HL-60 (cell line): ENCODE measurements at regions not wholly inside any gene's neighbourhood (a gene's known extent, or its start where the extent isn't known, plus 50 kb on each side); places are given as distances from the start of the nearest gene placed in this dataset.

Experiments used
- DNase-seq, 2 experiments: peaks; one replicate each; pipeline ENCODE4 v3.0.0-alpha.2; 2010 to 2020; ENCODE audit warnings: low read depth in 1 of 2, low spot score in 1 of 2
- H3K27ac ChIP-seq: fragments of 250-450 bp; sonication (Bioruptor Pico); replicated peaks from 2 replicates; pipeline ENCODE4 v1.5.1; 2020; ENCODE audit warnings: mild to moderate bottlenecking, moderate library complexity
- H3K27me3 ChIP-seq: fragments of 250-450 bp; sonication (Bioruptor Pico); 2 replicates; pipeline ENCODE4 v1.5.1; 2021; ENCODE audit warnings: mild to moderate bottlenecking, moderate library complexity; ENCODE audit not compliant: insufficient read depth, poor library complexity, severe bottlenecking
- H3K4me3 ChIP-seq: replicated peaks from 2 replicates; pipeline ENCODE4 v1.5.1; 2011; ENCODE audit warnings: mild to moderate bottlenecking, control low read depth, low read length; ENCODE audit not compliant: insufficient read depth
- CTCF ChIP-seq: IDR thresholded peaks from one replicate; pipeline ENCODE4 v1.5.1; 2011; ENCODE audit warnings: low read length, control low read depth, inconsistent platforms; ENCODE audit not compliant: insufficient read depth
- GABPA ChIP-seq: IDR thresholded peaks from 2 replicates; pipeline ENCODE4 v1.6.1; 2012; ENCODE audit warnings: low read depth
- POLR2AphosphoS5 ChIP-seq: IDR thresholded peaks from 2 replicates; pipeline ENCODE4 v1.6.1; 2012; ENCODE audit warnings: low read depth
- SPI1 ChIP-seq: IDR thresholded peaks from 2 replicates; pipeline ENCODE4 v1.6.1; 2012; ENCODE audit warnings: low read depth, mild to moderate bottlenecking, borderline replicate concordance
- TF ChIP-seq, protein P1 (sequence below): IDR thresholded peaks from 2 replicates; pipeline ENCODE4 v1.6.1; 2012; ENCODE audit warnings: low read depth; ENCODE audit not compliant: insufficient replicate concordance

GRCh38 chr9:23555851-23556250 lies 270.2 kb downstream of the ELAVL2 start:
- no peak for TF ChIP-seq POLR2AphosphoS5
- no peak overlapping the region for H3K27ac ChIP-seq
- DNase-seq = no peak
- no peaks in the 10 kb centered on the region for H3K27me3 ChIP-seq
- no peak overlapping the region for H3K4me3 ChIP-seq

GRCh38 chr9:23556459-23556858 lies 269.6 kb downstream of the ELAVL2 start:
- Histone ChIP-seq H3K4me3 (no peak overlapping the region), H3K27ac (no peak overlapping the region), H3K27me3 (no peaks in the 10 kb centered on the region)
- TF ChIP-seq SPI1 (no peak), POLR2AphosphoS5 (no peak), GABPA (no peak), CTCF (no peak)
- TF ChIP-seq, protein P1, sequence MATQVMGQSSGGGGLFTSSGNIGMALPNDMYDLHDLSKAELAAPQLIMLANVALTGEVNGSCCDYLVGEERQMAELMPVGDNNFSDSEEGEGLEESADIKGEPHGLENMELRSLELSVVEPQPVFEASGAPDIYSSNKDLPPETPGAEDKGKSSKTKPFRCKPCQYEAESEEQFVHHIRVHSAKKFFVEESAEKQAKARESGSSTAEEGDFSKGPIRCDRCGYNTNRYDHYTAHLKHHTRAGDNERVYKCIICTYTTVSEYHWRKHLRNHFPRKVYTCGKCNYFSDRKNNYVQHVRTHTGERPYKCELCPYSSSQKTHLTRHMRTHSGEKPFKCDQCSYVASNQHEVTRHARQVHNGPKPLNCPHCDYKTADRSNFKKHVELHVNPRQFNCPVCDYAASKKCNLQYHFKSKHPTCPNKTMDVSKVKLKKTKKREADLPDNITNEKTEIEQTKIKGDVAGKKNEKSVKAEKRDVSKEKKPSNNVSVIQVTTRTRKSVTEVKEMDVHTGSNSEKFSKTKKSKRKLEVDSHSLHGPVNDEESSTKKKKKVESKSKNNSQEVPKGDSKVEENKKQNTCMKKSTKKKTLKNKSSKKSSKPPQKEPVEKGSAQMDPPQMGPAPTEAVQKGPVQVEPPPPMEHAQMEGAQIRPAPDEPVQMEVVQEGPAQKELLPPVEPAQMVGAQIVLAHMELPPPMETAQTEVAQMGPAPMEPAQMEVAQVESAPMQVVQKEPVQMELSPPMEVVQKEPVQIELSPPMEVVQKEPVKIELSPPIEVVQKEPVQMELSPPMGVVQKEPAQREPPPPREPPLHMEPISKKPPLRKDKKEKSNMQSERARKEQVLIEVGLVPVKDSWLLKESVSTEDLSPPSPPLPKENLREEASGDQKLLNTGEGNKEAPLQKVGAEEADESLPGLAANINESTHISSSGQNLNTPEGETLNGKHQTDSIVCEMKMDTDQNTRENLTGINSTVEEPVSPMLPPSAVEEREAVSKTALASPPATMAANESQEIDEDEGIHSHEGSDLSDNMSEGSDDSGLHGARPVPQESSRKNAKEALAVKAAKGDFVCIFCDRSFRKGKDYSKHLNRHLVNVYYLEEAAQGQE = no peak
- DNase-seq = no peak

GRCh38 chr9:23557689-23558088 lies 268.4 kb downstream of the ELAVL2 start:
- TF ChIP-seq, protein P1 = no peak
- TF ChIP-seq SPI1 (no peak), CTCF (no peak), GABPA (no peak), POLR2AphosphoS5 (no peak)
- no peak overlapping the region for H3K4me3 ChIP-seq
- DNase-seq = no peak
- H3K27me3 ChIP-seq = no peaks in the 10 kb centered on the region
- no peak overlapping the region for H3K27ac ChIP-seq

- H3K27ac ChIP-seq = no peak overlapping the region
- no peak overlapping the region for H3K4me3 ChIP-seq
- no peak for DNase-seq
- TF ChIP-seq POLR2AphosphoS5 (no peak), CTCF (no peak), GABPA (no peak)
- no peaks in the 10 kb centered on the region for H3K27me3 ChIP-seq
Measured at GRCh38 chr9:23559522-23559921, 266.5 kb downstream of the ELAVL2 start.
